Fibroblast of skin of right quadriceps (primary cell): ENCODE measurements at regions not wholly inside any gene's neighbourhood (a gene's known extent, or its start where the extent isn't known, plus 50 kb on each side); places are given as distances from the start of the nearest gene placed in this dataset.
"Not testable (repeated sequence)": the region's sequence is repeated elsewhere in the genome, so short reads cannot be mapped to it uniquely, and the experiment has no call there.

Source experiments
- DNase-seq: peaks from one replicate; pipeline ENCODE4 v3.0.0-alpha.2; 2013

GRCh38 chr11:114758627-114759026 lies 80.3 kb downstream of the NXPE2 start:
- DNase-seq: no peak

GRCh38 chr11:114762408-114762807 lies 84.1 kb downstream of the NXPE2 start:
- peak; percentile 41 for DNase-seq

GRCh38 chr11:114764563-114764962 lies 86.2 kb downstream of the NXPE2 start:
- DNase-seq: no peak

- DNase-seq: no peak
Measured at GRCh38 chr11:114771172-114771571, 92.8 kb downstream of the NXPE2 start.

GRCh38 chr11:114773541-114774338 lies 95.4 kb downstream of the NXPE2 start:
- DNase-seq: no peak

- peak; percentile 62 for DNase-seq
Measured at GRCh38 chr11:114774599-114775361, 96.5 kb downstream of the NXPE2 start.

- no peak for DNase-seq
Measured at GRCh38 chr11:114775875-114776621, 97.7 kb downstream of the NXPE2 start.

GRCh38 chr11:114776956-114777355 lies 98.6 kb downstream of the NXPE2 start:
- DNase-seq: no peak

- no peak for DNase-seq
Measured at GRCh38 chr11:114779189-114779588, 100.9 kb downstream of the NXPE2 start.

- DNase-seq: no peak
Measured at GRCh38 chr11:114782650-114783310, 104.5 kb downstream of the NXPE2 start.

- DNase-seq: no peak
Measured at GRCh38 chr11:114783805-114784204, 105.5 kb downstream of the NXPE2 start.

GRCh38 chr11:114784216-114784615 lies 105.9 kb downstream of the NXPE2 start:
- DNase-seq: no peak

GRCh38 chr11:114784891-114785290 lies 106.6 kb downstream of the NXPE2 start:
- no peak for DNase-seq

GRCh38 chr11:114785820-114786219 lies 107.5 kb downstream of the NXPE2 start:
- DNase-seq: no peak

- no peak for DNase-seq
Measured at GRCh38 chr11:114787126-114787525, 108.8 kb downstream of the NXPE2 start.

GRCh38 chr11:114790910-114791309 lies 112.6 kb downstream of the NXPE2 start:
- DNase-seq: no peak

- no peak for DNase-seq
Measured at GRCh38 chr11:114794048-114794684, 115.8 kb downstream of the NXPE2 start.

- peak; percentile 28 for DNase-seq
Measured at GRCh38 chr11:114796954-114797721, 118.8 kb downstream of the NXPE2 start.

GRCh38 chr11:114799476-114799875 lies 121.1 kb downstream of the NXPE2 start:
- no peak for DNase-seq

GRCh38 chr11:114801773-114802172 lies 123.4 kb downstream of the NXPE2 start:
- no peak for DNase-seq

GRCh38 chr11:114802878-114803277 lies 124.6 kb downstream of the NXPE2 start:
- no peak for DNase-seq

- DNase-seq: not testable (repeated sequence)
Measured at GRCh38 chr11:114805431-114805830, 127.1 kb downstream of the NXPE2 start.
